ENCODE measurements at regions not wholly inside any gene's neighbourhood (a gene's known extent, or its start where the extent isn't known, plus 50 kb on each side); places are given as distances from the start of the nearest gene placed in this dataset.

DNA sequence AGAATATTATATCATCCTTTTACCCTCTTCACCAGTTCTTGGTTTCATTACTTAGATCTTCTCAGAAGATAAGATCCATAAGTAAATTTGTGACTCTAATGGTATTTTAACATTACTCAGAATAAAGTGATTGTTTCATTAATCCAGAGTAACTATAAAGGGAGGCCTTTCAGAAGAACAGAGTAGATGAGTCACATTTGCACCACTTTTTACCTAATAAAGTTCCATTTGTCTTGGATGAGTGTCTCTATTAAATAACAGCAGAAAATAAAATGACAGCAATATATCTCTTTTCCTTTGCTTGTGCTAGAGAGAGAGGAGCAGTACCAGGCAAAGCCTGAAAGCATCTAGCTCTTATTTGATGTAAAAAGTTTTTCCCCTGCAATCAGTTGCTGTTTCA is 926.5 kb upstream of the CNTNAP5 start:
- intact Hi-C loops (cut with micrococcal nuclease), result no loop called here
- no peak overlapping the region for H3K4me3 ChIP-seq (ENCODE audit: control extremely low read depth in 1 of 5, extremely low read depth in 1 of 5, insufficient read depth in 1 of 5, low read depth in 2 of 5, low read length in 4 of 5)
- H4K20me1 ChIP-seq (ENCODE audit: control insufficient read depth, insufficient read depth, low read length, poor library complexity, severe bottlenecking), result no peaks in the 10 kb centered on the region
- DNase-seq (no peak), ATAC-seq (ENCODE audit: low read depth) (no peak)
- POLR2A ChIA-PET, result no interaction called here
- no peaks in the 10 kb centered on the region for H3K27me3 Mint-ChIP-seq
- H3K4me1 Mint-ChIP-seq, result no peaks in the 10 kb centered on the region
- no peak overlapping the region for H3K4me3 Mint-ChIP-seq
- no peak for TF ChIP-seq EZH2 (IDR thresholded peaks at IDR 0.05; ENCODE audit: borderline replicate concordance, insufficient read depth, low read depth, low read length, poor library complexity, severe bottlenecking)
- TF ChIP-seq, protein P1, sequence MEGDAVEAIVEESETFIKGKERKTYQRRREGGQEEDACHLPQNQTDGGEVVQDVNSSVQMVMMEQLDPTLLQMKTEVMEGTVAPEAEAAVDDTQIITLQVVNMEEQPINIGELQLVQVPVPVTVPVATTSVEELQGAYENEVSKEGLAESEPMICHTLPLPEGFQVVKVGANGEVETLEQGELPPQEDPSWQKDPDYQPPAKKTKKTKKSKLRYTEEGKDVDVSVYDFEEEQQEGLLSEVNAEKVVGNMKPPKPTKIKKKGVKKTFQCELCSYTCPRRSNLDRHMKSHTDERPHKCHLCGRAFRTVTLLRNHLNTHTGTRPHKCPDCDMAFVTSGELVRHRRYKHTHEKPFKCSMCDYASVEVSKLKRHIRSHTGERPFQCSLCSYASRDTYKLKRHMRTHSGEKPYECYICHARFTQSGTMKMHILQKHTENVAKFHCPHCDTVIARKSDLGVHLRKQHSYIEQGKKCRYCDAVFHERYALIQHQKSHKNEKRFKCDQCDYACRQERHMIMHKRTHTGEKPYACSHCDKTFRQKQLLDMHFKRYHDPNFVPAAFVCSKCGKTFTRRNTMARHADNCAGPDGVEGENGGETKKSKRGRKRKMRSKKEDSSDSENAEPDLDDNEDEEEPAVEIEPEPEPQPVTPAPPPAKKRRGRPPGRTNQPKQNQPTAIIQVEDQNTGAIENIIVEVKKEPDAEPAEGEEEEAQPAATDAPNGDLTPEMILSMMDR (IDR thresholded peaks at IDR 0.05), result no peak
- no peak overlapping the region for H3K9ac ChIP-seq (ENCODE audit: low read length)
- H2AFZ ChIP-seq (ENCODE audit: insufficient read depth, low read depth, low read length, poor library complexity, severe bottlenecking), result no peak overlapping the region
- H3K36me3 ChIP-seq (replicated peaks in 1 of 2; ENCODE audit: control extremely low read depth in 1 of 2, control insufficient read depth in 1 of 2, extremely low read depth in 1 of 2, insufficient read depth in 2 of 2, low read length in 1 of 2), result no peaks in the 10 kb centered on the region
- H3K27ac Mint-ChIP-seq, result no peak overlapping the region
- no peaks in the 10 kb centered on the region for H3K79me2 ChIP-seq (ENCODE audit: control insufficient read depth, insufficient read depth, low read length)
- no peak overlapping the region for H3K4me2 ChIP-seq (replicated peaks; ENCODE audit: low read depth, low read length, poor library complexity, severe bottlenecking)
- H3K9me3 Mint-ChIP-seq (ENCODE audit: insufficient read depth), result peaks cover 2% of the 10 kb centered on the region
- CTCF ChIA-PET, result no interaction called here
- no peaks in the 10 kb centered on the region for H3K4me1 ChIP-seq (ENCODE audit: control insufficient read depth in 2 of 2, insufficient read depth in 2 of 2, low read length in 2 of 2)
- H3K27ac ChIP-seq (ENCODE audit: low read length in 2 of 2), result no peak overlapping the region
- H3K9me3 ChIP-seq (ENCODE audit: control extremely low read depth in 1 of 3, control insufficient read depth in 2 of 3, insufficient read depth in 1 of 3, low read length in 2 of 3), result peaks cover 0 to 6% (median 1%) of the 10 kb centered on the region in 3 donors
- no peaks in the 10 kb centered on the region for H3K27me3 ChIP-seq (replicated peaks in 1 of 4; ENCODE audit: control extremely low read depth in 1 of 4, control insufficient read depth in 3 of 4, insufficient read depth in 4 of 4, low read length in 3 of 4)

DNA sequence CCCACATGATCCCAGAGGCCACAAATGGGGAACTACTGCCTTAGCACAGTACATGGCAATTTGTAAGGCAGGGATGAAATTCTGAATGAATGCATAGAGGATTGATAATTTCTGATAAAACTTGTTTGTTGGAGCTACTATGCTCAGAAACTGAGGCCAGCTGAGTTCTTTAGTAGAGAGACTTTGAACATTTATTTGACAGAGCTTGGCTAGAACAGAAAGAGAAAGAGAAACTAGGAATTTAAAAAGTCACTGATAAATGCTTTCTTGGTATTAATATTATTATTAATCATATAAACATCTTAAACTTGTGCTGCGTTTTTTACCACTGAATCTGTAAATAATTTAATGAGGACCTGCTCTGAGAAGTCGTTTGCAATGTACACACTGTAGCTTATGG is 923.7 kb upstream of the CNTNAP5 start:
- ChIA-PET POLR2A (no interaction called here), CTCF (no interaction called here)
- Histone ChIP-seq H2AFZ (ENCODE audit: insufficient read depth, low read depth, low read length, poor library complexity, severe bottlenecking) (no peak overlapping the region), H3K9ac (ENCODE audit: low read length) (no peak overlapping the region), H3K27ac (ENCODE audit: low read length in 2 of 2) (no peak overlapping the region), H3K9me3 (ENCODE audit: control extremely low read depth in 1 of 3, control insufficient read depth in 2 of 3, insufficient read depth in 1 of 3, low read length in 2 of 3) (peaks cover 0 to 1% (median 0%) of the 10 kb centered on the region in 3 donors), H3K27me3 (replicated peaks in 1 of 4; ENCODE audit: control extremely low read depth in 1 of 4, control insufficient read depth in 3 of 4, insufficient read depth in 4 of 4, low read length in 3 of 4) (no peaks in the 10 kb centered on the region), H4K20me1 (ENCODE audit: control insufficient read depth, insufficient read depth, low read length, poor library complexity, severe bottlenecking) (no peaks in the 10 kb centered on the region), H3K4me3 (ENCODE audit: control extremely low read depth in 1 of 5, extremely low read depth in 1 of 5, insufficient read depth in 1 of 5, low read depth in 2 of 5, low read length in 4 of 5) (no peak overlapping the region), H3K79me2 (ENCODE audit: control insufficient read depth, insufficient read depth, low read length) (no peaks in the 10 kb centered on the region), H3K4me2 (replicated peaks; ENCODE audit: low read depth, low read length, poor library complexity, severe bottlenecking) (no peak overlapping the region), H3K36me3 (replicated peaks in 1 of 2; ENCODE audit: control extremely low read depth in 1 of 2, control insufficient read depth in 1 of 2, extremely low read depth in 1 of 2, insufficient read depth in 2 of 2, low read length in 1 of 2) (no peaks in the 10 kb centered on the region), H3K4me1 (ENCODE audit: control insufficient read depth in 2 of 2, insufficient read depth in 2 of 2, low read length in 2 of 2) (no peaks in the 10 kb centered on the region)
- DNase-seq, result no peak
- Mint-ChIP-seq H3K9me3 (ENCODE audit: insufficient read depth) (no peaks in the 10 kb centered on the region), H3K4me1 (no peaks in the 10 kb centered on the region), H3K4me3 (no peak overlapping the region), H3K27me3 (no peaks in the 10 kb centered on the region), H3K27ac (no peak overlapping the region)
- intact Hi-C loops (cut with micrococcal nuclease), result no loop called here
- TF ChIP-seq EZH2 (IDR thresholded peaks at IDR 0.05; ENCODE audit: borderline replicate concordance, insufficient read depth, low read depth, low read length, poor library complexity, severe bottlenecking), result no peak
- TF ChIP-seq, protein P1 (IDR thresholded peaks at IDR 0.05), result no peak
- ATAC-seq (ENCODE audit: low read depth), result no peak
- WGBS (ENCODE audit: insufficient coverage), result no CpG with 5 or more reads among the region's 2 CpGs
